C4-2B (cell line): ENCODE measurements at regions not wholly inside any gene's neighbourhood (a gene's known extent, or its start where the extent isn't known, plus 50 kb on each side); places are given as distances from the start of the nearest gene placed in this dataset.

Experiments
- H3K27ac ChIP-seq: fragments of 450-650 bp; 2 replicates; pipeline ENCODE4 v1.5.1; 2017
- ZFX ChIP-seq: fragments of 450-650 bp; IDR thresholded peaks from 2 replicates; pipeline ENCODE4 v1.6.1; 2017
- TF ChIP-seq, protein P1 (sequence below): fragments of 450-650 bp; conservative IDR thresholded peaks from 2 replicates; pipeline ENCODE4 v1.5.1; 2017; ENCODE audit warnings: mild to moderate bottlenecking

GRCh38 chr5:61653807-61654580 is 321.9 kb downstream of the ZSWIM6 start:
- TF ChIP-seq, protein P1, sequence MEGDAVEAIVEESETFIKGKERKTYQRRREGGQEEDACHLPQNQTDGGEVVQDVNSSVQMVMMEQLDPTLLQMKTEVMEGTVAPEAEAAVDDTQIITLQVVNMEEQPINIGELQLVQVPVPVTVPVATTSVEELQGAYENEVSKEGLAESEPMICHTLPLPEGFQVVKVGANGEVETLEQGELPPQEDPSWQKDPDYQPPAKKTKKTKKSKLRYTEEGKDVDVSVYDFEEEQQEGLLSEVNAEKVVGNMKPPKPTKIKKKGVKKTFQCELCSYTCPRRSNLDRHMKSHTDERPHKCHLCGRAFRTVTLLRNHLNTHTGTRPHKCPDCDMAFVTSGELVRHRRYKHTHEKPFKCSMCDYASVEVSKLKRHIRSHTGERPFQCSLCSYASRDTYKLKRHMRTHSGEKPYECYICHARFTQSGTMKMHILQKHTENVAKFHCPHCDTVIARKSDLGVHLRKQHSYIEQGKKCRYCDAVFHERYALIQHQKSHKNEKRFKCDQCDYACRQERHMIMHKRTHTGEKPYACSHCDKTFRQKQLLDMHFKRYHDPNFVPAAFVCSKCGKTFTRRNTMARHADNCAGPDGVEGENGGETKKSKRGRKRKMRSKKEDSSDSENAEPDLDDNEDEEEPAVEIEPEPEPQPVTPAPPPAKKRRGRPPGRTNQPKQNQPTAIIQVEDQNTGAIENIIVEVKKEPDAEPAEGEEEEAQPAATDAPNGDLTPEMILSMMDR = no peak
- TF ChIP-seq ZFX = no peak
- H3K27ac ChIP-seq = no peak overlapping the region

GRCh38 chr5:61654876-61655275 is 322.8 kb downstream of the ZSWIM6 start:
- TF ChIP-seq, protein P1 = no peak
- TF ChIP-seq ZFX = no peak
- no peak overlapping the region for H3K27ac ChIP-seq

GRCh38 chr5:61657010-61657409 is 325.0 kb downstream of the ZSWIM6 start:
- TF ChIP-seq, protein P1 = no peak
- no peak for TF ChIP-seq ZFX

GRCh38 chr5:61657686-61658085 is 325.6 kb downstream of the ZSWIM6 start:
- TF ChIP-seq, protein P1 = no peak
- no peak for TF ChIP-seq ZFX
- H3K27ac ChIP-seq = no peak overlapping the region

More at GRCh38 chr5:61657010-61657409, 325.0 kb downstream of the ZSWIM6 start:
- no peak overlapping the region for H3K27ac ChIP-seq

- no peak for TF ChIP-seq ZFX
- TF ChIP-seq, protein P1 = peak; percentile 96
- H3K27ac ChIP-seq = no peak overlapping the region
These were observed 326.5 kb downstream of the ZSWIM6 start for GRCh38 chr5:61658592-61659008.

DNA sequence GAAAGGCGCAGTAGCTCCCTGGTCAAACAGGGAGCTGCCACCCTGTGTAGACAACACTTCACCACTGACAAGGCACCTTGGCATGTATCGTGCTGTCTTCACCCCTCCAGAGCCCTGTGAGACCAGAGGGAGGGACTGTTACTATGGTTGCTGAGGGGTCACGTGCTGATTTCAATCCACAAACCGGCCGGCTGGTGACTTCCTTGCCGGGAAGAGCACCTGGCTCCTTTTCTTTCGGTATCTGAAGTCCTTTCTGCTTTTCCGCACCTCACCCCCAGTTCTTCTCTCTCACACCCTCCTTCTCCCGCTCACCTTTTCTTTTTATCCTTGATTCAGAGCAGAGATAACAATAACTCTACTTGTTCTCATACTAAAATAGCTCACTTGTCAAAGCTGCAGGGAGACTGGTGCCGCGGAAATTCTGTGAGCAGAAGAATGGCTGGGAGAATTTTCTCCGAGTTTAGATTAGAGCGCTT is 327.2 kb downstream of the ZSWIM6 start:
- no peak for TF ChIP-seq ZFX
- TF ChIP-seq, protein P1 = no peak
- no peak overlapping the region for H3K27ac ChIP-seq

DNA sequence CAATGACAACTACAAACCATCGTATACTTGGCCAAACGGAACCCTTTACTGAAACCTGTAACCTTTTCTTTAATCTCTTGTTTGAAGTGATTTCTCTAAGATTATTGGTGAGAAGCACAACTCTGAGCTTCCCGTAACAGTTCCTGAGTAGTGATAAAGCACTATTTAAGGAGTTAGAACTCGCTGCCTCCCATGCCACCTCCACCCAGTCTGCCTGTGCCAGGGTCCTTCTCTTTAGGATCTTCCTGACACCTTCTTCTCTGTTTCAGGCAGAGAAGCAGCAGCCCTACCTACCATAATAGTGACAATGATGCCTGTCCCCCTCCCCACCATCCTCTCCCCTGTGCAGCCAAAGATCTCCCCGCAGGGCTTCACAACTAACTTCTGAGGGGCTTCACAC is 330.6 kb downstream of the ZSWIM6 start:
- H3K27ac ChIP-seq = no peak overlapping the region
- TF ChIP-seq, protein P1 = no peak
- no peak for TF ChIP-seq ZFX
